B cell (primary cell): ENCODE measurements at regions not wholly inside any gene's neighbourhood (a gene's known extent, or its start where the extent isn't known, plus 50 kb on each side); places are given as distances from the start of the nearest gene placed in this dataset.

Experiments
- ATAC-seq: fragments of 200-7000 bp; cut with Tn5 transposase; one replicate; pipeline ENCODE4 v1.10.0; 2021; ENCODE audit warnings: low read depth, mild to moderate bottlenecking, moderate number of reproducible peaks, moderate library complexity
- CTCF ChIA-PET: fragments of 350-600 bp; sonication (Branson Sonifier 250); formaldehyde crosslinking; loops from one replicate; lab custom pipeline; 2021; ENCODE audit warnings: antibody characterized with exemption, inconsistent platforms; lab: Charles Lee
- POLR2A ChIA-PET: fragments of 350-600 bp; sonication (Branson Sonifier 250); formaldehyde crosslinking; loops from one replicate; lab custom pipeline; 2021; ENCODE audit warnings: antibody characterized with exemption; lab: Charles Lee
- DNase-seq: peaks from one replicate; pipeline ENCODE4 v3.0.0; 2013
- H2AFZ ChIP-seq: 2 replicates; pipeline ENCODE4 v1.6.1; 2012; ENCODE audit warnings: mild to moderate bottlenecking, low read depth, low read length; ENCODE audit not compliant: insufficient read depth, poor library complexity, severe bottlenecking
- H3K27ac ChIP-seq, 2 donors: 1 replicate in 1 of 2; 2 replicates in 1 of 2; pipeline ENCODE4 v1.5.1; 2012 to 2013; ENCODE audit warnings: low read length in 2 of 2, mild to moderate bottlenecking in 2 of 2, moderate library complexity in 1 of 2
- H3K27me3 ChIP-seq, 4 experiments: fragments of 200-600 bp in 1 of 4; sonication (generic) in 1 of 4; replicated peaks in 1 of 4; 1 replicate in 2 of 4; 2 replicates in 2 of 4; pipeline versions ENCODE4 v1.6.1 to v1.7.0; 2013 to 2016; ENCODE audit warnings: low read length in 3 of 4, mild to moderate bottlenecking in 2 of 4, mixed read lengths in 1 of 4, moderate library complexity in 1 of 4; ENCODE audit not compliant: insufficient read depth in 4 of 4, control insufficient read depth in 3 of 4; ENCODE audit errors: control extremely low read depth in 1 of 4
- H3K36me3 ChIP-seq, 2 experiments: replicated peaks in 1 of 2; 1 replicate in 1 of 2; 2 replicates in 1 of 2; pipeline versions ENCODE4 v1.6.1 to v1.7.1; 2013; ENCODE audit warnings: low read length in 1 of 2; ENCODE audit not compliant: insufficient read depth in 2 of 2, control insufficient read depth in 1 of 2; ENCODE audit errors: control extremely low read depth in 1 of 2, extremely low read depth in 1 of 2
- H3K4me1 ChIP-seq, 2 donors: fragments of 200-600 bp in 1 of 2; sonication (generic) in 1 of 2; 1 replicate in 1 of 2; 2 replicates in 1 of 2; pipeline versions ENCODE4 v1.5.1 to v1.6.1; 2013 to 2017; ENCODE audit warnings: low read length in 2 of 2; ENCODE audit not compliant: control insufficient read depth in 2 of 2, insufficient read depth in 2 of 2
- H3K4me2 ChIP-seq: replicated peaks from 2 replicates; pipeline ENCODE3; 2012; ENCODE audit warnings: mild to moderate bottlenecking, low read depth, low read length; ENCODE audit not compliant: poor library complexity, severe bottlenecking
- H3K4me3 ChIP-seq, 5 experiments: fragments of 200-600 bp in 1 of 5; sonication (generic) in 1 of 5; 1 replicate in 3 of 5; 2 replicates in 2 of 5; pipeline versions ENCODE4 v1.5.1 to v1.7.0; 2011 to 2016; ENCODE audit warnings: low read length in 4 of 5, mild to moderate bottlenecking in 4 of 5, low read depth in 2 of 5, control low read depth in 1 of 5, moderate library complexity in 1 of 5; ENCODE audit not compliant: insufficient read depth in 1 of 5; ENCODE audit errors: control extremely low read depth in 1 of 5, extremely low read depth in 1 of 5
- H3K79me2 ChIP-seq: fragments of 200-600 bp; sonication (generic); one replicate; pipeline ENCODE4 v1.6.0; 2016; ENCODE audit warnings: low read length; ENCODE audit not compliant: control insufficient read depth, insufficient read depth
- H3K9ac ChIP-seq: fragments of 200-600 bp; sonication (generic); 2 replicates; pipeline ENCODE4 v1.6.1; 2017; ENCODE audit warnings: mild to moderate bottlenecking, low read length, moderate library complexity
- H3K9me3 ChIP-seq, 3 donors: one replicate each; pipeline versions ENCODE4 v1.6.1 to v1.7.1; 2013; ENCODE audit warnings: low read length in 2 of 3; ENCODE audit not compliant: control insufficient read depth in 2 of 3, insufficient read depth in 1 of 3; ENCODE audit errors: control extremely low read depth in 1 of 3
- H4K20me1 ChIP-seq: 2 replicates; pipeline ENCODE4 v1.6.0; 2012; ENCODE audit warnings: mild to moderate bottlenecking, low read length; ENCODE audit not compliant: insufficient read depth, control insufficient read depth, poor library complexity, severe bottlenecking
- H3K27ac Mint-ChIP-seq: one replicate; pipeline ENCODE4 v1.8.0; 2021; ENCODE audit warnings: mixed read lengths
- H3K27me3 Mint-ChIP-seq: one replicate; pipeline ENCODE4 v1.8.0; 2021; ENCODE audit warnings: mixed read lengths
- H3K4me1 Mint-ChIP-seq: one replicate; pipeline ENCODE4 v1.8.0; 2021; ENCODE audit warnings: mixed read lengths
- H3K4me3 Mint-ChIP-seq: one replicate; pipeline ENCODE4 v1.8.0; 2021; ENCODE audit warnings: mixed read lengths
- H3K9me3 Mint-ChIP-seq: one replicate; pipeline ENCODE4 v1.8.0; 2022; ENCODE audit warnings: mixed read lengths; ENCODE audit not compliant: insufficient read depth
- CTCF ChIP-seq: fragments of 200-600 bp; IDR thresholded peaks from one replicate; pipeline ENCODE4 v1.8.0; 2022; ENCODE audit warnings: antibody characterized with exemption, mild to moderate bottlenecking
- EZH2 ChIP-seq: IDR thresholded peaks from 2 replicates; pipeline ENCODE4 v1.6.1; 2012; ENCODE audit warnings: borderline replicate concordance, low read depth, mild to moderate bottlenecking, moderate library complexity, low read length; ENCODE audit not compliant: insufficient read depth, poor library complexity, severe bottlenecking
- WGBS: methylation state at CpG from one replicate; pipeline ENCODE4 v1.1.5; 2013; ENCODE audit warnings: missing lambda C conversion rate; ENCODE audit not compliant: insufficient coverage; 5-methylcytosine and 5-hydroxymethylcytosine counted together
- intact Hi-C: fragments of 100-400 bp; cut with micrococcal nuclease; formaldehyde crosslinking; loops from one replicate; pipeline ENCODE4 v1.10.0; 2022

- Histone ChIP-seq H3K9me3 (no peaks in the 10 kb centered on the region), H3K4me3 (no peak overlapping the region), H3K79me2 (no peaks in the 10 kb centered on the region), H2AFZ (no peak overlapping the region), H3K27me3 (no peaks in the 10 kb centered on the region), H3K27ac (no peak overlapping the region), H3K4me1 (no peaks in the 10 kb centered on the region), H3K4me2 (no peak overlapping the region), H4K20me1 (no peaks in the 10 kb centered on the region), H3K9ac (no peak overlapping the region), H3K36me3 (no peaks in the 10 kb centered on the region)
- TF ChIP-seq EZH2 = no peak
- no peak for TF ChIP-seq CTCF
- intact Hi-C loops = no loop called here
- Mint-ChIP-seq H3K4me1 (no peaks in the 10 kb centered on the region), H3K27me3 (no peaks in the 10 kb centered on the region), H3K27ac (no peak overlapping the region), H3K4me3 (no peak overlapping the region), H3K9me3 (no peaks in the 10 kb centered on the region)
- WGBS = 91% methylated on average over 4 of the region's 4 CpGs
- DNase-seq (no peak), ATAC-seq (no peak)
- ChIA-PET POLR2A (no interaction called here), CTCF (no interaction called here)
Measured at GRCh38 chr1:170856455-170856854, 78.9 kb upstream of the MROH9 start.

GRCh38 chr1:170857955-170858354, 77.4 kb upstream of the MROH9 start:
- POLR2A ChIA-PET = no interaction called here
- no peak overlapping the region for H3K27ac Mint-ChIP-seq
- H3K9me3 ChIP-seq = no peaks in the 10 kb centered on the region
- no peak overlapping the region for H3K4me3 ChIP-seq
- intact Hi-C loops = no loop called here
- H3K27me3 Mint-ChIP-seq = no peaks in the 10 kb centered on the region
- no peaks in the 10 kb centered on the region for H3K9me3 Mint-ChIP-seq
- no peak for ATAC-seq
- no peaks in the 10 kb centered on the region for H3K27me3 ChIP-seq
- CTCF ChIA-PET = interaction anchor here (0.7 kb wide), 1 partner anchor 46 kb away, joined by 3 read pairs; no protein-coding TSS in a partner anchor
- no peaks in the 10 kb centered on the region for H3K79me2 ChIP-seq
- no peaks in the 10 kb centered on the region for H3K4me1 Mint-ChIP-seq
- no peaks in the 10 kb centered on the region for H4K20me1 ChIP-seq
- H3K36me3 ChIP-seq = no peaks in the 10 kb centered on the region
- no peaks in the 10 kb centered on the region for H3K4me1 ChIP-seq
- TF ChIP-seq CTCF (no peak), EZH2 (no peak)
- no peak overlapping the region for H3K4me3 Mint-ChIP-seq
- DNase-seq = no peak
- H3K27ac ChIP-seq = no peak overlapping the region
- no peak overlapping the region for H2AFZ ChIP-seq
- no peak overlapping the region for H3K4me2 ChIP-seq
- H3K9ac ChIP-seq = no peak overlapping the region
